ENCODE measurements at regions not wholly inside any gene's neighbourhood (a gene's known extent, or its start where the extent isn't known, plus 50 kb on each side); places are given as distances from the start of the nearest gene placed in this dataset.

DNA sequence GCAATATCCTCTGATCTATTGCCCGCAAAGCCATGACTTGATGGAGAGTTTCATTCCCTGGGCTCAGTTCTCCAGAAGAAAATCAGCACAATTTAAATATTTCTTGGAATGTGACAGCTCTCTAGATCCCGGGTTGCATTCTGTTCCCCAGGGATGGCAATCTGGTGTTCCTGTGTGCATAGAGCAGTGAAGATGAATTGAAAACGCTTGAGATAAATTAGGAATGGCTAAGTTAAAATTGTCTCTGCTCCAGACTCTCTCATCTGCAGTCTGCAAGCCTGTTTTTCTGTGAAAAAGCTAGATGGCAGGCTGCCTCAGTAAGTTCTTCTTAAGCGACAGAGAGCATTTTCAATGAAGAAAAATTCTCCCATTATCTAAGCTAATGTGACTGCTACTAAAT, 582.5 kb upstream of the MGAT4C start:
- TF ChIP-seq, protein P1, sequence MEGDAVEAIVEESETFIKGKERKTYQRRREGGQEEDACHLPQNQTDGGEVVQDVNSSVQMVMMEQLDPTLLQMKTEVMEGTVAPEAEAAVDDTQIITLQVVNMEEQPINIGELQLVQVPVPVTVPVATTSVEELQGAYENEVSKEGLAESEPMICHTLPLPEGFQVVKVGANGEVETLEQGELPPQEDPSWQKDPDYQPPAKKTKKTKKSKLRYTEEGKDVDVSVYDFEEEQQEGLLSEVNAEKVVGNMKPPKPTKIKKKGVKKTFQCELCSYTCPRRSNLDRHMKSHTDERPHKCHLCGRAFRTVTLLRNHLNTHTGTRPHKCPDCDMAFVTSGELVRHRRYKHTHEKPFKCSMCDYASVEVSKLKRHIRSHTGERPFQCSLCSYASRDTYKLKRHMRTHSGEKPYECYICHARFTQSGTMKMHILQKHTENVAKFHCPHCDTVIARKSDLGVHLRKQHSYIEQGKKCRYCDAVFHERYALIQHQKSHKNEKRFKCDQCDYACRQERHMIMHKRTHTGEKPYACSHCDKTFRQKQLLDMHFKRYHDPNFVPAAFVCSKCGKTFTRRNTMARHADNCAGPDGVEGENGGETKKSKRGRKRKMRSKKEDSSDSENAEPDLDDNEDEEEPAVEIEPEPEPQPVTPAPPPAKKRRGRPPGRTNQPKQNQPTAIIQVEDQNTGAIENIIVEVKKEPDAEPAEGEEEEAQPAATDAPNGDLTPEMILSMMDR (tag by site-specific recombination; IDR thresholded peaks at IDR 0.05), result no peak
- TF ChIP-seq ZNF112 (tag by site-specific recombination; IDR thresholded peaks at IDR 0.05), result no peak
- no peak for TF ChIP-seq ZSCAN23 (tag by site-specific recombination; IDR thresholded peaks at IDR 0.05)
- TF ChIP-seq, protein P2, sequence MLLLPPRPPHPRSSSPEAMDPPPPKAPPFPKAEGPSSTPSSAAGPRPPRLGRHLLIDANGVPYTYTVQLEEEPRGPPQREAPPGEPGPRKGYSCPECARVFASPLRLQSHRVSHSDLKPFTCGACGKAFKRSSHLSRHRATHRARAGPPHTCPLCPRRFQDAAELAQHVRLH (tag by site-specific recombination; IDR thresholded peaks at IDR 0.05), result no peak
- TF ChIP-seq, protein P3, sequence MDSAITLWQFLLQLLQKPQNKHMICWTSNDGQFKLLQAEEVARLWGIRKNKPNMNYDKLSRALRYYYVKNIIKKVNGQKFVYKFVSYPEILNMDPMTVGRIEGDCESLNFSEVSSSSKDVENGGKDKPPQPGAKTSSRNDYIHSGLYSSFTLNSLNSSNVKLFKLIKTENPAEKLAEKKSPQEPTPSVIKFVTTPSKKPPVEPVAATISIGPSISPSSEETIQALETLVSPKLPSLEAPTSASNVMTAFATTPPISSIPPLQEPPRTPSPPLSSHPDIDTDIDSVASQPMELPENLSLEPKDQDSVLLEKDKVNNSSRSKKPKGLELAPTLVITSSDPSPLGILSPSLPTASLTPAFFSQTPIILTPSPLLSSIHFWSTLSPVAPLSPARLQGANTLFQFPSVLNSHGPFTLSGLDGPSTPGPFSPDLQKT (IDR thresholded peaks at IDR 0.05; ENCODE audit: borderline replicate concordance, low read depth, low read length), result no peak
- no peak for TF ChIP-seq ZNF274 (IDR thresholded peaks at IDR 0.05; ENCODE audit: low read length)
- no peak for TF ChIP-seq ZNF274 (tag by site-specific recombination; IDR thresholded peaks at IDR 0.05; ENCODE audit: borderline replicate concordance)
- TF ChIP-seq ZNF214 (tag by site-specific recombination; IDR thresholded peaks at IDR 0.05; ENCODE audit: borderline replicate concordance), result no peak
